ENCODE measurements at regions not wholly inside any gene's neighbourhood (a gene's known extent, or its start where the extent isn't known, plus 50 kb on each side); places are given as distances from the start of the nearest gene placed in this dataset.

DNA sequence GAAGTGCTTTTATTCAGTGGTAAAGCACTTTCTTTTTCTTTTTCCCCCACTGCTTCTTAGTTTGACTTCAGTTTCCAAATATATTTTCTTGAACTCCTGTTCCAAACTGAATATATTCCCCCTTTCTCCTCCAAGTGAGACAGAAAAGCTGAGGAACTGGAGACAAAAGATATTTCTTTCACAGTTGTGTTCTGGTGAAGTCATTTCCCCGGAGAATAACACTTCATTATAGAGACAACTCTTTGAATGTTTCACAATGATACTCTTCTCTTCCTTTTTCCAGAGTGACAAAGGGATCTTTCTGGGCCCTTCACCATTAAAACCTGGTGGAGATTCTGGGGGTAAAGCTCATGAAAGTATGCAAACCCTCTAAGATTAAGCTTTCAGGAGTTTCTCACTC, 860.8 kb upstream of the SLITRK5 start:
- TF ChIP-seq, protein P1, sequence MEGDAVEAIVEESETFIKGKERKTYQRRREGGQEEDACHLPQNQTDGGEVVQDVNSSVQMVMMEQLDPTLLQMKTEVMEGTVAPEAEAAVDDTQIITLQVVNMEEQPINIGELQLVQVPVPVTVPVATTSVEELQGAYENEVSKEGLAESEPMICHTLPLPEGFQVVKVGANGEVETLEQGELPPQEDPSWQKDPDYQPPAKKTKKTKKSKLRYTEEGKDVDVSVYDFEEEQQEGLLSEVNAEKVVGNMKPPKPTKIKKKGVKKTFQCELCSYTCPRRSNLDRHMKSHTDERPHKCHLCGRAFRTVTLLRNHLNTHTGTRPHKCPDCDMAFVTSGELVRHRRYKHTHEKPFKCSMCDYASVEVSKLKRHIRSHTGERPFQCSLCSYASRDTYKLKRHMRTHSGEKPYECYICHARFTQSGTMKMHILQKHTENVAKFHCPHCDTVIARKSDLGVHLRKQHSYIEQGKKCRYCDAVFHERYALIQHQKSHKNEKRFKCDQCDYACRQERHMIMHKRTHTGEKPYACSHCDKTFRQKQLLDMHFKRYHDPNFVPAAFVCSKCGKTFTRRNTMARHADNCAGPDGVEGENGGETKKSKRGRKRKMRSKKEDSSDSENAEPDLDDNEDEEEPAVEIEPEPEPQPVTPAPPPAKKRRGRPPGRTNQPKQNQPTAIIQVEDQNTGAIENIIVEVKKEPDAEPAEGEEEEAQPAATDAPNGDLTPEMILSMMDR (conservative IDR thresholded peaks at IDR 0.05) = no peak
- no peak for TF ChIP-seq ZFX (IDR thresholded peaks at IDR 0.05)
- no peak overlapping the region for H3K27ac ChIP-seq

DNA sequence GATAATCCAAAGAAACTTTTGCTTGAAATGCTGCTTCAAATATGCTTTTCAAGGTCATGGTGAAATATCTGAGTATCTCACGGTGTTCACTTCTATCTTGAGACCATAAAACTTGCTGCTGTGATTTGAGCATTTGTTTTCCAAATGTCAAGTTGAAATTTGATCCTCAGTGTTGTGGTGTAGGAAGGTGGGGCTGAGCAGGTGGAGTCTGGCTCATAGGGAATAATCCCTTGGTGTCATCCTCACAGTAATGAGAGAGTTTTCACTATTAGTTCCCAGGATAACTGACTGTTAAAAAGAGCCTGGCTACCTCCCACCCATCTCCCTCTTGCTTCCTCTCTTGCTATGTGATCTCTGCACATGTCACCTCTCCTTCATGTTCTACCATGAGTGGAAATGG, 858.0 kb upstream of the SLITRK5 start:
- TF ChIP-seq, protein P1 (conservative IDR thresholded peaks at IDR 0.05) = no peak
- TF ChIP-seq ZFX (IDR thresholded peaks at IDR 0.05) = no peak
- no peak overlapping the region for H3K27ac ChIP-seq

GRCh38 chr13:86825410-86825809, 845.8 kb upstream of the SLITRK5 start:
- no peak for TF ChIP-seq ZFX (IDR thresholded peaks at IDR 0.05)
- TF ChIP-seq, protein P1 (conservative IDR thresholded peaks at IDR 0.05) = no peak
- H3K27ac ChIP-seq = no peak overlapping the region

DNA sequence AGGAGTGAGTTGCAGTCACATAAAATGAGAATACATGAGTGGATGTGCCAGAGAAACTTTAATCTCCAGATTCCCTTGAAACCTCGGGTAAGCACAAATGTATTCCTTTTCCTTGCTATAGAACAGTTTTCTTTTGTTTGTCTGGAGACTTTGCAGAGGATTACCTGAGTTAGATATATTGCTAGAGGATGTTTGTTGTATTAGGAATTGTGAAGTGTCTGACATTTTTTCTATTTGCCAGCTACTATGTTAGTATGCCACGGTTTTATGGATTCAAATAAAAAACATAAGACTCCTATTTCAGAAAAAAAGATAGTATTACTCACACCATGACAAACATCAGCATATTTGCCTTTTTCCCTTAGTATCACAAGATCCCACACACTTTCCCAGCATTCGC, 844.9 kb upstream of the SLITRK5 start:
- TF ChIP-seq ZFX (IDR thresholded peaks at IDR 0.05) = no peak
- TF ChIP-seq, protein P1 (conservative IDR thresholded peaks at IDR 0.05) = no peak
- H3K27ac ChIP-seq = no peak overlapping the region

DNA sequence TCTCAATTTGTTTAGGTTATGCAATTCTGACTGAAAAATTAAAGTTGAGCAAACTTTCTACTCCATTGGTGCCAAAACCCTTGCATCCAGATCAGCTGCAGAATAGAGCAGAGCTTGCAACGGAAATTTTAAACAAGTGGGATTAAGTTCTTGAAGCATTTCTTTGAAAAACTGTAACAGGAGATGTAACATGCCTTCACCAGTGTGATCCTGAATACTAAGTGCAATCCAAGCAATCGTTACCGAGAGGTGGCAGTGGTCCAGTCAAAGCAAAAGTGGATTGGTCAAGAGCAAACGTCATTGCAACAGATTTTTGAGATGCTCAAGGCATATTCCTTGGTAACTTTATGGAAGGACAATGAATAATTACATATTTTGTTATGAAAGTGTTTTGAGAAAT, 841.1 kb upstream of the SLITRK5 start:
- TF ChIP-seq, protein P1 (conservative IDR thresholded peaks at IDR 0.05) = no peak
- no peak for TF ChIP-seq ZFX (IDR thresholded peaks at IDR 0.05)
- H3K27ac ChIP-seq = no peak overlapping the region

GRCh38 chr13:86831084-86831483, 840.1 kb upstream of the SLITRK5 start:
- no peak overlapping the region for H3K27ac ChIP-seq
- no peak for TF ChIP-seq ZFX (IDR thresholded peaks at IDR 0.05)
- TF ChIP-seq, protein P1 (conservative IDR thresholded peaks at IDR 0.05) = no peak

DNA sequence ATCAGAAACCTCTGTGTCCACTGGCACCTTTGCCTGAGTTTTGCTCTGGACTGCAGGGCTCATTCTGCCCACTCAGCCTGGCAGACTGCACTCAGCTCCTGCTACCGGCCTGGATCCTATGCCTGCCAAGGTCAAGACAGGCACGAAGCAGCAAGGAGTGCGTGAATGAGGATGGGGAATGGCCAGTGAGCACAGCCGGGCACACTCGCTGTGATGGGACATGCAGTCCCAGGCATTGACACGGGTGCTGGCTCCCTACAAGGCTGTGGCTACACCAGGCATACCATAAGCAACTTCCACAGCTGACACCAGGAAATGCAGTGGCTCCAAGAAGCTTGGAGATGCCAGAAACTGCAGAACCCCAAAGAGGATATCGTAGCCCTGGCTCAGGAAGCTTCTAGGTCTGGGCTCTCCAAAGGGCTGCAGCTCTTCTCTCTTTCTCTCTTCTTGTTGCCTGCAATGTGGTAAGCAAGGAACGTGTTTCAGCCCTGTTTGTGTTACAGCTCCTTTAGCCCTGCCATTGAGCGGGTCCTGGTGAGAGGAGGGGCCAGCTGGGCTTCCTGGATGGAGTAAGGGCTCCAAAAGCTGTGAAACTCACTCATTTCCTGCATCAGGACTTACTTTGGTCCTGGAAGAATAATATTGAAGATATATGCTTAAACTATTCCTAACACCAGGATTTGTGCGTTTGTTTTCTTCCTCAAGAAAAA, 832.6 kb upstream of the SLITRK5 start:
- H3K27ac ChIP-seq = peak overlapping the region; percentile 54
- TF ChIP-seq, protein P1 (conservative IDR thresholded peaks at IDR 0.05) = no peak
- TF ChIP-seq ZFX (IDR thresholded peaks at IDR 0.05) = no peak
